Kidney (tissue), 13 donors: ENCODE measurements at regions not wholly inside any gene's neighbourhood (a gene's known extent, or its start where the extent isn't known, plus 50 kb on each side); places are given as distances from the start of the nearest gene placed in this dataset.

ENCODE experiments used
- DNase-seq, 5 donors: peaks; one replicate each; pipeline ENCODE4 v3.0.0-alpha.2; 2013 to 2020
- FAIRE-seq: peaks from 2 replicates; lab custom pipeline; 2012; peaks lifted over from hg19 to GRCh38; lab: Jason Lieb, UNC
- H3K27ac ChIP-seq, 2 donors: one replicate each; pipeline ENCODE4 v1.7.0; 2013; ENCODE audit warnings: low read depth in 2 of 2, low read length in 2 of 2, inconsistent platforms in 1 of 2
- H3K27me3 ChIP-seq: one replicate; pipeline ENCODE4 v1.7.1; 2013; ENCODE audit warnings: low read length, inconsistent platforms; ENCODE audit not compliant: control insufficient read depth, insufficient read depth
- H3K36me3 ChIP-seq, 3 donors: one replicate each; pipeline versions ENCODE4 v1.7.0 to v1.7.1; 2013; ENCODE audit warnings: low read length in 3 of 3, control low read depth in 1 of 3, inconsistent platforms in 1 of 3; ENCODE audit not compliant: insufficient read depth in 3 of 3, control insufficient read depth in 2 of 3
- H3K4me1 ChIP-seq, 3 donors: one replicate each; pipeline versions ENCODE4 v1.7.0 to v1.7.1; 2013; ENCODE audit warnings: low read length in 3 of 3, inconsistent platforms in 1 of 3, low read depth in 1 of 3; ENCODE audit not compliant: control insufficient read depth in 2 of 3, insufficient read depth in 2 of 3
- H3K4me3 ChIP-seq, 3 donors: one replicate each; pipeline versions ENCODE4 v1.7.0 to v1.8.1; 2013; ENCODE audit warnings: low read length in 3 of 3, control low read depth in 1 of 3, inconsistent platforms in 1 of 3
- H3K9ac ChIP-seq, 3 donors: one replicate each; pipeline versions ENCODE4 v1.7.0 to v1.7.1; 2013; ENCODE audit warnings: low read length in 3 of 3, control low read depth in 1 of 3, inconsistent platforms in 1 of 3
- H3K9me3 ChIP-seq, 3 donors: one replicate each; pipeline versions ENCODE4 v1.7.0 to v1.7.1; 2013; ENCODE audit warnings: low read length in 3 of 3, control low read depth in 1 of 3, inconsistent platforms in 1 of 3; ENCODE audit not compliant: control insufficient read depth in 2 of 3, insufficient read depth in 1 of 3
- CTCF ChIP-seq: IDR thresholded peaks from 3 replicates; pipeline ENCODE4 v1.5.1; 2012; ENCODE audit warnings: mild to moderate bottlenecking, moderate library complexity, borderline replicate concordance; ENCODE audit not compliant: insufficient read depth; ENCODE audit errors: extremely low read depth
- intact Hi-C: fragments of 100-400 bp; cut with DNase I; formaldehyde crosslinking; loops from one replicate; pipeline ENCODE4 v1.11.1; 2022
- donor health status: control.
- donor health status: control.
- donor health status: control.
- donor health status: control.
- donor health status: control.
- donor health status: DM: yes; HTN: yes; CAD: no.
- donor health status: Normal renal cell carcinoma (clear cell type).

GRCh38 chr2:8448824-8449556 lies 232.9 kb upstream of the ID2 start:
- DNase-seq (peak in 2 of 5 donors; percentile 25 to 28), FAIRE-seq (no peak)
- no peaks in the 10 kb centered on the region for H3K9me3 ChIP-seq
- H3K36me3 ChIP-seq, result no peaks in the 10 kb centered on the region
- H3K4me3 ChIP-seq, result no peak overlapping the region
- no peak overlapping the region for H3K9ac ChIP-seq
- intact Hi-C loops, result no loop called here
- no peak overlapping the region for H3K27ac ChIP-seq
- no peak for TF ChIP-seq CTCF
- H3K4me1 ChIP-seq, result no peaks in the 10 kb centered on the region
- H3K27me3 ChIP-seq, result no peaks in the 10 kb centered on the region

- no peak overlapping the region for H3K9ac ChIP-seq
- no peaks in the 10 kb centered on the region for H3K36me3 ChIP-seq
- DNase-seq, result peak in 1 of 5 donors; percentile 11
- no peak overlapping the region for H3K27ac ChIP-seq
- H3K4me1 ChIP-seq, result no peaks in the 10 kb centered on the region
- no peak for FAIRE-seq
- no peaks in the 10 kb centered on the region for H3K27me3 ChIP-seq
- no peak for TF ChIP-seq CTCF
- no peaks in the 10 kb centered on the region for H3K9me3 ChIP-seq
- no peak overlapping the region for H3K4me3 ChIP-seq
- intact Hi-C loops, result no loop called here
Measured at GRCh38 chr2:8451273-8451672, 230.6 kb upstream of the ID2 start.

GRCh38 chr2:8452296-8452695 lies 229.6 kb upstream of the ID2 start:
- FAIRE-seq (no peak), DNase-seq (peak in 1 of 5 donors; percentile 15)
- Histone ChIP-seq H3K4me3 (no peak overlapping the region), H3K27ac (no peak overlapping the region), H3K27me3 (no peaks in the 10 kb centered on the region), H3K4me1 (no peaks in the 10 kb centered on the region), H3K9ac (no peak overlapping the region), H3K36me3 (no peaks in the 10 kb centered on the region), H3K9me3 (no peaks in the 10 kb centered on the region)
- no peak for TF ChIP-seq CTCF
- intact Hi-C loops, result no loop called here
